ENCODE measurements at regions not wholly inside any gene's neighbourhood (a gene's known extent, or its start where the extent isn't known, plus 50 kb on each side); places are given as distances from the start of the nearest gene placed in this dataset.

- no peak for DNase-seq (ENCODE audit: low spot score, unreplicated experiment)
- Mint-ChIP-seq H3K36me3 (ENCODE audit: insufficient read depth) (peaks cover 2% of the 10 kb centered on the region), H3K4me1 (ENCODE audit: low read depth) (no peaks in the 10 kb centered on the region), H3K27me3 (no peaks in the 10 kb centered on the region), H3K27ac (peak overlapping the region; percentile 20), H3K9me3 (ENCODE audit: low read depth) (peaks cover 44% of the 10 kb centered on the region), H3K4me3 (ENCODE audit: low read depth) (no peak overlapping the region)
- no peak for TF ChIP-seq CTCF (IDR thresholded peaks at IDR 0.05; ENCODE audit: unreplicated experiment)
Measured at GRCh38 chr11:55172734-55173415, 89.1 kb upstream of the TRIM48 start.
